ENCODE measurements at regions not wholly inside any gene's neighbourhood (a gene's known extent, or its start where the extent isn't known, plus 50 kb on each side); places are given as distances from the start of the nearest gene placed in this dataset.

GRCh38 chr9:11713077-11713476, 980.1 kb upstream of the TYRP1 start:
- no peak for TF ChIP-seq GATA2 (IDR thresholded peaks at IDR 0.05; ENCODE audit: low read depth, low read length)
- TF ChIP-seq GATA3 (IDR thresholded peaks at IDR 0.05; ENCODE audit: low read depth, low read length) = no peak
